GM10248 (cell line): ENCODE measurements at regions not wholly inside any gene's neighbourhood (a gene's known extent, or its start where the extent isn't known, plus 50 kb on each side); places are given as distances from the start of the nearest gene placed in this dataset.

Source experiments
- CTCF ChIA-PET: fragments of 300-600 bp; sonication (Branson Sonifier 250); formaldehyde crosslinking; extraction: SDS; loops from one replicate; lab custom pipeline; 2021; ENCODE audit warnings: antibody characterized with exemption; lab: Yijun Ruan, JAX
- POLR2A ChIA-PET: fragments of 350-650 bp; sonication (Branson Sonifier 250); formaldehyde crosslinking; extraction: SDS; loops from one replicate; lab custom pipeline; 2020; ENCODE audit warnings: antibody characterized with exemption; lab: Yijun Ruan, JAX
- DNase-seq: peaks from one replicate; pipeline ENCODE4 v3.0.0; 2012; ENCODE audit errors: extremely low spot score
- TF ChIP-seq, protein P1 (sequence below): IDR thresholded peaks from 2 replicates; pipeline ENCODE4 v1.5.1; 2012; ENCODE audit warnings: mild to moderate bottlenecking, low read depth; ENCODE audit errors: extremely low read depth, missing control alignments, control extremely low read depth

DNA sequence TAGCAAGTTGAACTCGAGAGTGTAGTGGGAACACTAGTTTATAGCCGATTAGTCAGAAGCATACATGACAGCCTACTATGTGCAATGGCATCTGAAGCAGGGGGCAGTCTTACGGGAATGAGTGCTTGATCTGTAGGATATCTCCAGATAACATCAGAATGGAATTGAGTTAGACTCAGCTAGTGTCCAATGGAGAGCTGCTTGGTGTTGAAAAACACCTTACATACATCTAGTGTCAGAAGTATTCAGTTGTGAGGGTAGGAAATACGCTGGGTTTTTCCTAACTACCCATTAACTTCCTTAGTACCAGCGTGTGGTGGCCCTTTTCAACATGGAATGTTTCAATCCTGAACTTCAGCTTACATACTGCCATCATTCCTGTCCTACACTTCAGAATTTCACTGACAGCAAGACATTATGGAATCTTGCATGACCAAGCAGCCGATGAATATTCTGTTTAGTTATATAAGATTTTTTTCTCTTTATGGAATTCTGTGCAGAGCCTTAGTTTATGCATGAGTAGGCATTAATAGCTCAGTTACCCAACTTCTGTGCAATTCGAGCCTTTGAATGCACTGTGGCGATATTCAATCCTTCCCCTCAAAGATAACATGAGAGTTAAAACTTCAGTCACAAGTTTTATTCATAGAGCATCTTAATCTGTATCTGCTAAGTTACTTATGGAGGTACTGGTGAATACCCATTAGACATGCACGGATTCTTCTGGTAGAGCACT is 218.6 kb upstream of the MOCS1 start:
- ChIA-PET CTCF (interaction anchor here (2.7 kb wide), 1 partner anchor 9 kb away, joined by 11 read pairs; no protein-coding TSS in a partner anchor), POLR2A (no interaction called here)
- no peak for DNase-seq
- TF ChIP-seq, protein P1, sequence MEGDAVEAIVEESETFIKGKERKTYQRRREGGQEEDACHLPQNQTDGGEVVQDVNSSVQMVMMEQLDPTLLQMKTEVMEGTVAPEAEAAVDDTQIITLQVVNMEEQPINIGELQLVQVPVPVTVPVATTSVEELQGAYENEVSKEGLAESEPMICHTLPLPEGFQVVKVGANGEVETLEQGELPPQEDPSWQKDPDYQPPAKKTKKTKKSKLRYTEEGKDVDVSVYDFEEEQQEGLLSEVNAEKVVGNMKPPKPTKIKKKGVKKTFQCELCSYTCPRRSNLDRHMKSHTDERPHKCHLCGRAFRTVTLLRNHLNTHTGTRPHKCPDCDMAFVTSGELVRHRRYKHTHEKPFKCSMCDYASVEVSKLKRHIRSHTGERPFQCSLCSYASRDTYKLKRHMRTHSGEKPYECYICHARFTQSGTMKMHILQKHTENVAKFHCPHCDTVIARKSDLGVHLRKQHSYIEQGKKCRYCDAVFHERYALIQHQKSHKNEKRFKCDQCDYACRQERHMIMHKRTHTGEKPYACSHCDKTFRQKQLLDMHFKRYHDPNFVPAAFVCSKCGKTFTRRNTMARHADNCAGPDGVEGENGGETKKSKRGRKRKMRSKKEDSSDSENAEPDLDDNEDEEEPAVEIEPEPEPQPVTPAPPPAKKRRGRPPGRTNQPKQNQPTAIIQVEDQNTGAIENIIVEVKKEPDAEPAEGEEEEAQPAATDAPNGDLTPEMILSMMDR, result no peak

- TF ChIP-seq, protein P1, result no peak
- DNase-seq, result no peak
- CTCF ChIA-PET, result interaction anchor here (2.7 kb wide), 1 partner anchor 10 kb away, joined by 11 read pairs; no protein-coding TSS in a partner anchor
- POLR2A ChIA-PET, result no interaction called here
Observed at GRCh38 chr6:40152196-40152595, 217.9 kb upstream of the MOCS1 start.

GRCh38 chr6:40148882-40149573 is 214.8 kb upstream of the MOCS1 start:
- peak; percentile 68 for DNase-seq
- CTCF ChIA-PET, result interaction anchor here (0.7 to 1.3 kb wide), 3 partner anchors 9 to 13 kb away, joined by 3 to 4 read pairs (median 4); no protein-coding TSS in a partner anchor
- TF ChIP-seq, protein P1, result no peak
- POLR2A ChIA-PET, result interaction anchor here (0.6 kb wide), 1 partner anchor 10 kb away, joined by 3 read pairs; no protein-coding TSS in a partner anchor

GRCh38 chr6:40146902-40147301 is 212.6 kb upstream of the MOCS1 start:
- POLR2A ChIA-PET, result no interaction called here
- DNase-seq, result no peak
- CTCF ChIA-PET, result interaction anchor here (1.1 to 1.2 kb wide), 2 partner anchors 9 to 12 kb away, joined by 3 to 4 read pairs; no protein-coding TSS in a partner anchor
- TF ChIP-seq, protein P1, result no peak

- POLR2A ChIA-PET, result no interaction called here
- TF ChIP-seq, protein P1, result no peak
- CTCF ChIA-PET, result interaction anchor here (1.0 to 1.3 kb wide), 2 partner anchors 9 to 20 kb away, joined by 3 read pairs; no protein-coding TSS in a partner anchor
- DNase-seq, result no peak
Observed at GRCh38 chr6:40139447-40139846, 205.2 kb upstream of the MOCS1 start.

GRCh38 chr6:40138273-40138720 is 204.0 kb upstream of the MOCS1 start:
- CTCF ChIA-PET, result interaction anchor here (1.1 kb wide), 1 partner anchor 11 kb away, joined by 3 read pairs; no protein-coding TSS in a partner anchor
- POLR2A ChIA-PET, result interaction anchor here (0.6 kb wide), 1 partner anchor 11 kb away, joined by 3 read pairs; no protein-coding TSS in a partner anchor
- DNase-seq, result peak; percentile 31
- TF ChIP-seq, protein P1, result no peak
